ENCODE measurements at regions not wholly inside any gene's neighbourhood (a gene's known extent, or its start where the extent isn't known, plus 50 kb on each side); places are given as distances from the start of the nearest gene placed in this dataset.

DNA sequence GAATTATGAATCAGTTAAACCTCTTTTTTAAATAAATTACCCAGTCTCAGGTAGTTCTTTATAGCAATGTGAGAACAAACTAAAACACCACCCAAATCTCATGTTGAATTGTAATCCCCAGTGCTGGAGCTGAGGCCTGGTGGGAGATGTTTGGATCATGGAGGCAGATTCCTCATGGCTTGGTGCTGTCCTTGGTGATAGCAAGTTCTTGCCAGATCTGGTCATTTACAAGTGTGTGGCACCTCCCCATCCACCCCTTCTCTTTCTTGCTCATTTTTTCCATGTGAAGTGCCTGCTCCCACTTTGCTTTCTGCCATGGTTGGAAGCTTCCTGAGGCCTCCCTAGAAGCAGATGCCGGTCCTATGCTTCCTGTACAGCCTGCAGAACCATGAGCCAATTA is 102.1 kb upstream of the ANO4 start:
- no peaks in the 10 kb centered on the region for H3K27me3 ChIP-seq (ENCODE audit: control insufficient read depth, insufficient read depth, low read length)
- no peak overlapping the region for H3K4me3 ChIP-seq (ENCODE audit: low read depth, low read length)
- TF ChIP-seq, protein P1, sequence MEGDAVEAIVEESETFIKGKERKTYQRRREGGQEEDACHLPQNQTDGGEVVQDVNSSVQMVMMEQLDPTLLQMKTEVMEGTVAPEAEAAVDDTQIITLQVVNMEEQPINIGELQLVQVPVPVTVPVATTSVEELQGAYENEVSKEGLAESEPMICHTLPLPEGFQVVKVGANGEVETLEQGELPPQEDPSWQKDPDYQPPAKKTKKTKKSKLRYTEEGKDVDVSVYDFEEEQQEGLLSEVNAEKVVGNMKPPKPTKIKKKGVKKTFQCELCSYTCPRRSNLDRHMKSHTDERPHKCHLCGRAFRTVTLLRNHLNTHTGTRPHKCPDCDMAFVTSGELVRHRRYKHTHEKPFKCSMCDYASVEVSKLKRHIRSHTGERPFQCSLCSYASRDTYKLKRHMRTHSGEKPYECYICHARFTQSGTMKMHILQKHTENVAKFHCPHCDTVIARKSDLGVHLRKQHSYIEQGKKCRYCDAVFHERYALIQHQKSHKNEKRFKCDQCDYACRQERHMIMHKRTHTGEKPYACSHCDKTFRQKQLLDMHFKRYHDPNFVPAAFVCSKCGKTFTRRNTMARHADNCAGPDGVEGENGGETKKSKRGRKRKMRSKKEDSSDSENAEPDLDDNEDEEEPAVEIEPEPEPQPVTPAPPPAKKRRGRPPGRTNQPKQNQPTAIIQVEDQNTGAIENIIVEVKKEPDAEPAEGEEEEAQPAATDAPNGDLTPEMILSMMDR (IDR thresholded peaks at IDR 0.05; ENCODE audit: insufficient read depth, low read depth, low read length): no peak
- CTCF ChIA-PET: interaction anchor here (1.0 kb wide), 1 partner anchor 21 kb away, joined by 3 read pairs; no protein-coding TSS in a partner anchor
- H3K36me3 ChIP-seq (ENCODE audit: control insufficient read depth, insufficient read depth, low read length): no peaks in the 10 kb centered on the region
- no peak for DNase-seq (ENCODE audit: low read depth)
- POLR2A ChIA-PET: no interaction called here

DNA sequence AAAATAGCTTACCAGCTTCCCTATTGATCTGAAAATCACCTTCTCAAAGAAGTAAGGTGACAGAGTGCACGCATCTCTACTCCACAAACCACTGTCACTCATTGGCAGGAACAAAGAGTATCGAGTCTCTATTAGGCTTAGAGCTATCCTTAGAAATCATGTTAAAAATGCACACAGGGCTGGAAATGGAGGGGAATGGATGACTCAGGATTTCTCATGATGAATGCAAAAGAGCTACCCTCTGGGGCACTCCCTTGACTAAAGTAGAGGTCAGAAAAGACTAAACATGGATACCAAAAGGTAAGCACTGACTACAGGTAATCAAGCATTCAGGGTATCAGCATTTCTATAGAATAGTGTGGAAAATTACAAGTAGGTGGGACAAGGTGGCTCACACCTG is 96.1 kb upstream of the ANO4 start:
- H3K36me3 ChIP-seq (ENCODE audit: control insufficient read depth, insufficient read depth, low read length): no peaks in the 10 kb centered on the region

DNA sequence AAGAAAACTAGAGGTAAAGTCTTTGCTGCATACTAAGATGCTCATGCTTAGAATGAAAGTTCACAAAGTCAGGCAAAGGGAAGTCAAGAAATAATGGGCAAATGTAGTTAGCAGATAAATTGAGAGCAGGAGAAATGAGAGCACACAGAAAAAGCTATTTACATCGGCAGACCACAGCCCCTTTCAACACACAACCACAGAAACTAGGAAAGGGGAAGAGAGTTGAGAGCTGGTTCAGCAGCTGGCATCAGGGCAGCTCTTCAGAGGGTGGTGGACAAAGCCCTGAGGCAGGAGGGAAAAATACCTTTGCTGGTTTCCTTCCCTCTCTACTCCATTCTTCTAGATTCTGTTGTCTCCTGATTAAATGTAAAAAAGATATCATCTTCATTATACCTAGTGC is 95.4 kb upstream of the ANO4 start:
- CTCF ChIA-PET: interaction anchor here (1.1 to 1.4 kb wide), 2 partner anchors 10 to 34 kb away, joined by 3 read pairs; no protein-coding TSS in a partner anchor
- TF ChIP-seq, protein P1 (IDR thresholded peaks at IDR 0.05; ENCODE audit: insufficient read depth, low read depth, low read length): no peak
- POLR2A ChIA-PET: no interaction called here

More for the DNA sequence above, 96.1 kb upstream of the ANO4 start:
- TF ChIP-seq, protein P1 (IDR thresholded peaks at IDR 0.05; ENCODE audit: insufficient read depth, low read depth, low read length): no peak
- Histone ChIP-seq H3K4me3 (ENCODE audit: low read depth, low read length) (no peak overlapping the region), H3K27me3 (ENCODE audit: control insufficient read depth, insufficient read depth, low read length) (no peaks in the 10 kb centered on the region)
- POLR2A ChIA-PET: no interaction called here
- no peak for DNase-seq (ENCODE audit: low read depth)
- CTCF ChIA-PET: interaction anchor here (1.1 to 1.4 kb wide), 2 partner anchors 11 to 35 kb away, joined by 3 read pairs; no protein-coding TSS in a partner anchor

GRCh38 chr12:100703337-100703736 is 91.2 kb upstream of the ANO4 start:
- CTCF ChIA-PET: interaction anchor here (0.6 to 1.1 kb wide), 2 partner anchors 21 to 181 kb away, joined by 3 read pairs; no protein-coding TSS in a partner anchor

More for the DNA sequence above, 95.4 kb upstream of the ANO4 start:
- no peak overlapping the region for H3K4me3 ChIP-seq (ENCODE audit: low read depth, low read length)
- H3K27me3 ChIP-seq (ENCODE audit: control insufficient read depth, insufficient read depth, low read length): no peaks in the 10 kb centered on the region
- H3K36me3 ChIP-seq (ENCODE audit: control insufficient read depth, insufficient read depth, low read length): no peaks in the 10 kb centered on the region
- no peak for DNase-seq (ENCODE audit: low read depth)

GRCh38 chr12:100703868-100704267 is 90.7 kb upstream of the ANO4 start:
- ChIA-PET CTCF (interaction anchor here (1.1 kb wide), 1 partner anchor 22 kb away, joined by 3 read pairs; no protein-coding TSS in a partner anchor), POLR2A (no interaction called here)
- DNase-seq (ENCODE audit: low read depth): no peak

More at GRCh38 chr12:100703337-100703736, 91.2 kb upstream of the ANO4 start:
- POLR2A ChIA-PET: no interaction called here
- H3K4me3 ChIP-seq (ENCODE audit: low read depth, low read length): no peak overlapping the region
- TF ChIP-seq, protein P1 (IDR thresholded peaks at IDR 0.05; ENCODE audit: insufficient read depth, low read depth, low read length): no peak
- no peaks in the 10 kb centered on the region for H3K36me3 ChIP-seq (ENCODE audit: control insufficient read depth, insufficient read depth, low read length)
- DNase-seq (ENCODE audit: low read depth): no peak
- H3K27me3 ChIP-seq (ENCODE audit: control insufficient read depth, insufficient read depth, low read length): no peaks in the 10 kb centered on the region

More at GRCh38 chr12:100703868-100704267, 90.7 kb upstream of the ANO4 start:
- Histone ChIP-seq H3K4me3 (ENCODE audit: low read depth, low read length) (no peak overlapping the region), H3K27me3 (ENCODE audit: control insufficient read depth, insufficient read depth, low read length) (no peaks in the 10 kb centered on the region), H3K36me3 (ENCODE audit: control insufficient read depth, insufficient read depth, low read length) (no peaks in the 10 kb centered on the region)
- TF ChIP-seq, protein P1 (IDR thresholded peaks at IDR 0.05; ENCODE audit: insufficient read depth, low read depth, low read length): no peak

Data from BJ (cell line).